ENCODE measurements at regions not wholly inside any gene's neighbourhood (a gene's known extent, or its start where the extent isn't known, plus 50 kb on each side); places are given as distances from the start of the nearest gene placed in this dataset.

DNA sequence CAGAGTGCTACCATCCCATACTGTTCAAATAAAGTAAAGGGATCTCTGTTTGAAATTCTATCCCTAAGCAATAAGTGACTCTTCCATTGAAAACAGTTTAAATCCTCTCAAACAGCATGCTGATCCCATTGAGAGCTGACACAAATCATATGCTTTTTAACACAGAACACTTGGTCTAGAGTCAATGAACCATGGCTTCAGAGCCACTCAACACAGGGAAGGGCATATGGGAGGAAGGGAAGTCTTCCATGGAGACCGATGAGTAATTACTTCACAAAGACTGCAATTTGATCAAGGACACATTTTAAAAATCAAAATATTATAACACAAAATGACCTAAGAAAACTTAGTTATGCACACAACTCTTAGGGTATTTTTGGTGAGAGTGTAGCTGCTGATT is 1073.0 kb upstream of the MAP3K7 start:
- TF ChIP-seq EZH2 (IDR thresholded peaks at IDR 0.05; ENCODE audit: low read length, unreplicated experiment), result no peak
- TF ChIP-seq CTCF (conservative IDR thresholded peaks at IDR 0.05; ENCODE audit: low read depth, low read length), result no peak

Data from PC-3 (cell line).